GM12865 (cell line): ENCODE measurements at regions not wholly inside any gene's neighbourhood (a gene's known extent, or its start where the extent isn't known, plus 50 kb on each side); places are given as distances from the start of the nearest gene placed in this dataset.
"Not testable (repeated sequence)": the region's sequence is repeated elsewhere in the genome, so short reads cannot be mapped to it uniquely, and the experiment has no call there.

Experiments used
- DNase-seq: peaks from one replicate; pipeline ENCODE4 v3.0.0; 2010; ENCODE audit warnings: low read depth
- H3K4me3 ChIP-seq: 2 replicates; pipeline ENCODE4 v1.5.1; 2011; ENCODE audit warnings: mild to moderate bottlenecking, low read depth, low read length, control low read depth
- TF ChIP-seq, protein P1 (sequence below): IDR thresholded peaks from 2 replicates; pipeline ENCODE4 v1.5.1; 2011; ENCODE audit warnings: low read length, control low read depth, low read depth, inconsistent platforms; ENCODE audit not compliant: insufficient read depth; ENCODE audit errors: missing control alignments

GRCh38 chrY:7793989-7794388 lies 882.4 kb upstream of the AMELY start:
- TF ChIP-seq, protein P1, sequence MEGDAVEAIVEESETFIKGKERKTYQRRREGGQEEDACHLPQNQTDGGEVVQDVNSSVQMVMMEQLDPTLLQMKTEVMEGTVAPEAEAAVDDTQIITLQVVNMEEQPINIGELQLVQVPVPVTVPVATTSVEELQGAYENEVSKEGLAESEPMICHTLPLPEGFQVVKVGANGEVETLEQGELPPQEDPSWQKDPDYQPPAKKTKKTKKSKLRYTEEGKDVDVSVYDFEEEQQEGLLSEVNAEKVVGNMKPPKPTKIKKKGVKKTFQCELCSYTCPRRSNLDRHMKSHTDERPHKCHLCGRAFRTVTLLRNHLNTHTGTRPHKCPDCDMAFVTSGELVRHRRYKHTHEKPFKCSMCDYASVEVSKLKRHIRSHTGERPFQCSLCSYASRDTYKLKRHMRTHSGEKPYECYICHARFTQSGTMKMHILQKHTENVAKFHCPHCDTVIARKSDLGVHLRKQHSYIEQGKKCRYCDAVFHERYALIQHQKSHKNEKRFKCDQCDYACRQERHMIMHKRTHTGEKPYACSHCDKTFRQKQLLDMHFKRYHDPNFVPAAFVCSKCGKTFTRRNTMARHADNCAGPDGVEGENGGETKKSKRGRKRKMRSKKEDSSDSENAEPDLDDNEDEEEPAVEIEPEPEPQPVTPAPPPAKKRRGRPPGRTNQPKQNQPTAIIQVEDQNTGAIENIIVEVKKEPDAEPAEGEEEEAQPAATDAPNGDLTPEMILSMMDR, result no peak
- no peak for DNase-seq
- H3K4me3 ChIP-seq, result no peak overlapping the region

DNA sequence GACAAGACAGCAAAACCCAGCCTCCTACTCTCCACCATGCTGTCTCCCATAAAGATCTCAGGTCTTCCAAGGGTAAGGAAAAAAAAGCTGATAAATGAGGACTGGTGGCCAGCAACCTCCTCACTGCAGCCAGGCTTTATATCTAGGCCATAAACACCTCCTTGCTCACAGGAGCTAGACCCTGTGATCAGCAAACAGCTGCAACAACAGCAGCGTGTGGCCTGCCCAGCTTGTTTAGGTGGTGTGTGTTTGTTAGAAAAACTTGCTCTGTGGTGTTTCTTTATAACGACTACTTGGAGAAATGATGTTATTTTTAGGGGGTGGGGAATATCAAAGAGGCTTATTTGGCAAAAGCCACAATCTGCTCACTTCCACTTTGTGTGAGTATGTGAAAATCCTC lies 880.9 kb upstream of the AMELY start:
- no peak overlapping the region for H3K4me3 ChIP-seq
- TF ChIP-seq, protein P1, result no peak
- DNase-seq, result no peak

DNA sequence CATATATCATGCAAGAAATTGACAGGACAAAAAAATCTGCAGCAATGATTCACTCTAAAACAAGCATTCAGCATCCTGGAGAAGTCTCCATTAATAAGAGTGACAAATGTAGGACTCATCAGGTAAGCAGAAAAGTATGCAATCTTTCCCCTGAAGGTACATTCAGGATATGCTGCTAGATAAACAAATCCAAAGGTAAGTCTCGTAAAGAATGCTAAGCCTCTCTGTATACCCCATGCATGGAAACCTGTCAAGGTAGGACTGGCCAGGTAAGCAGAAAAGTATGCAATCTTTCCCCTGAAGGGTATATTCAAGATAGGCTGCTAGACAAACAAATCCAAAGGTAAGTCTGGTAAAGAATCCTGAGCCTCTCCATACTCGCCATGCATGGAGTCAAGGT lies 869.9 kb upstream of the AMELY start:
- no peak for DNase-seq
- TF ChIP-seq, protein P1, result no peak
- no peak overlapping the region for H3K4me3 ChIP-seq

DNA sequence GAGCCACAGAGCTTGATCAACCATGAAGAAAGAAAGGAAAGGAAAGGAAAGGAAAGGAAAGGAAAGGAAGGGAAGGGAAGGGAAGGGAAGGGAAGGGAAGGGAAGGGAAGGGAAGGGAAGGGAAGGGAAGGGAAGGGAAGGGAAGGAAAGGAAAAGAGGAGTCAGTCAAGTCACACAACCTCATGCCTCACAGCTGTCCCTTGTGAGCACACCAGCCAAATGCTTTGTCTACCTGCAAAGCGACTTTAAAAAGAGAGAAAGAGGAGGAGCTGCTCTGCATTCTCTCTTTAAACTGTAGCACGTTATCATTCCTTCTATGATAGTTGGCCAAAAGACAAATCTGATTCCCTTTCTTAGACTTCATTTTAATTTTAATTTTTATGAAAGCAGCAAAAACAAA lies 863.9 kb upstream of the AMELY start:
- H3K4me3 ChIP-seq, DNase-seq: not testable (repeated sequence)

DNA sequence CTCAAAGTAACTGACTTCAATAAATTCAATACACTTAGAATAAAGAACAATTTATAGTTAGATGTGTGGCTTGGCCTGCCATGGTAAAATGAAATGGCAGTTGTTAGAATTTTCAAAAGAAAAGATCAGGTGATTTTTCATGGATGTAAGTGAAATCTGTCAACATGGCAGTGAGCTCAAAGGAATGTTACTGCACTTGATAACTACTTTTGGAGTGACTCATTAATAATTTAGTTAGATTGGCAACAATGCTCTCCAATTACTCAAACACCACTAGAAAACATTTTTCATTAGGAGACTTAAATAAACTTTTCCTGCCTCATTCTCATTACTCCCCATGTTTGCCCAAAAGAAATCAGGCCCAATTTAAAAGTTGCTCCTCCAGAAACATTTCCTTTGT lies 860.2 kb upstream of the AMELY start:
- no peak overlapping the region for H3K4me3 ChIP-seq
- no peak for DNase-seq
- TF ChIP-seq, protein P1, result no peak

- TF ChIP-seq, protein P1, result no peak
- DNase-seq, result no peak
- no peak overlapping the region for H3K4me3 ChIP-seq
Observed at GRCh38 chrY:7769790-7770375, 858.3 kb upstream of the AMELY start.

DNA sequence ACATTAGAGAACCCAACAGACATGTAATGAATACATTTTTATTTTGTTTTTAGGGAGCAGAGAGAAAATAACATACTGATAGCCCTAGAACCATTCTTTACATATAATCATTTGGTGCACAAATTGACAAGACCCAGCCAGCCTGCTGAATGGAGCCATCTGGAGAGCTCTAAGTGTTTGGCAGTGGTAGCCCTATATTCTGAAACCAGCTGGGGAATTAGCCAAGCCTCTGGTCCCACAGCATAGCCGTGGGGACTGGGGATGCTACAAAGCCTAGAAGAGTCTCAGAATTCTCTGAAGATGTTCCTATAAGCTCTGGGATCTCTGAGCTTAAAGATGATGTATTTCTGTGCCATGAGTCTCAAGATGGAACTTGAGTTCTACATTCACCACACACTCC lies 857.3 kb upstream of the AMELY start:
- TF ChIP-seq, protein P1, result no peak
- H3K4me3 ChIP-seq, result no peak overlapping the region
- DNase-seq, result no peak
